ENCODE measurements at regions not wholly inside any gene's neighbourhood (a gene's known extent, or its start where the extent isn't known, plus 50 kb on each side); places are given as distances from the start of the nearest gene placed in this dataset.

GRCh38 chr6:22059126-22059525 is 237.7 kb downstream of the PRL start:
- Histone ChIP-seq H4K20me1 (ENCODE audit: control insufficient read depth, insufficient read depth, low read depth, low read length) (no peaks in the 10 kb centered on the region), H3K27me3 (ENCODE audit: control insufficient read depth, low read length) (no peaks in the 10 kb centered on the region), H3K4me3 (ENCODE audit: low read length) (no peak overlapping the region), H3K36me3 (ENCODE audit: control insufficient read depth, low read length) (no peaks in the 10 kb centered on the region), H3K9me2 (replicated peaks; ENCODE audit: control insufficient read depth, low read length) (no peaks in the 10 kb centered on the region), H3K27ac (ENCODE audit: low read depth, low read length) (no peak overlapping the region), H3F3A (ENCODE audit: control insufficient read depth, insufficient read depth) (no peaks in the 10 kb centered on the region), H3K79me2 (ENCODE audit: control insufficient read depth, low read length) (no peaks in the 10 kb centered on the region), H3K9me3 (ENCODE audit: control insufficient read depth, insufficient read depth, low read length) (no peaks in the 10 kb centered on the region), H3K4me1 (ENCODE audit: control insufficient read depth, low read length) (no peaks in the 10 kb centered on the region), H3K4me2 (ENCODE audit: low read length) (no peak overlapping the region)
- TF ChIP-seq CTCF (IDR thresholded peaks at IDR 0.05; ENCODE audit: low read depth, low read length, poor library complexity, severe bottlenecking), result no peak
- TF ChIP-seq EZH2phosphoT487 (IDR thresholded peaks at IDR 0.05; ENCODE audit: borderline replicate concordance, low read length), result no peak

DNA sequence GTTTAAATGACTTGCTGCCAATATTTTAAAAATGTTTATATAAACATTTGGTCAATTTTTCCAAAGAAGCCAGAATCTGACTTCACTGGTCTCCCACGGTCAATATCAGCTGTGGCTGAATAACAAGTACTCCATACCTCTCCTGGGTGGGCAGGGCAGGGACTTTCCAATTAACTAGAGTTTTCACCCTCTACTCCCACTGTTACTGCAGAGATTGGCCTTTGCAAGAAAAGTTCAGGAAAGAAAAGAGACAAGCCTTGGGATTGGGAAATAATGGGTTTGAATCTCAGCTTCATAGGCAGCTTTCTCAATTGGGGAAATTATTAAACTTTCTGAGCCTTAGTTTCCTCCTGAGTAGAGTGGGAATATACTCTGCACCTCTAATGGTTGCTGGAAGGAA is 236.9 kb downstream of the PRL start:
- no peaks in the 10 kb centered on the region for H3K4me1 ChIP-seq (ENCODE audit: control insufficient read depth, low read length)
- no peak overlapping the region for H3K4me2 ChIP-seq (ENCODE audit: low read length)
- no peak overlapping the region for H3K27ac ChIP-seq (ENCODE audit: low read depth, low read length)
- H3K4me3 ChIP-seq (ENCODE audit: low read length), result no peak overlapping the region
- no peaks in the 10 kb centered on the region for H3F3A ChIP-seq (ENCODE audit: control insufficient read depth, insufficient read depth)
- H3K9me2 ChIP-seq (replicated peaks; ENCODE audit: control insufficient read depth, low read length), result no peaks in the 10 kb centered on the region
- H3K9me3 ChIP-seq (ENCODE audit: control insufficient read depth, insufficient read depth, low read length), result no peaks in the 10 kb centered on the region
- H3K36me3 ChIP-seq (ENCODE audit: control insufficient read depth, low read length), result no peaks in the 10 kb centered on the region
- TF ChIP-seq CTCF (IDR thresholded peaks at IDR 0.05; ENCODE audit: low read depth, low read length, poor library complexity, severe bottlenecking) (no peak), EZH2phosphoT487 (IDR thresholded peaks at IDR 0.05; ENCODE audit: borderline replicate concordance, low read length) (no peak)
- H3K27me3 ChIP-seq (ENCODE audit: control insufficient read depth, low read length), result no peaks in the 10 kb centered on the region
- no peaks in the 10 kb centered on the region for H3K79me2 ChIP-seq (ENCODE audit: control insufficient read depth, low read length)
- H4K20me1 ChIP-seq (ENCODE audit: control insufficient read depth, insufficient read depth, low read depth, low read length), result no peaks in the 10 kb centered on the region

- Histone ChIP-seq H3F3A (ENCODE audit: control insufficient read depth, insufficient read depth) (no peaks in the 10 kb centered on the region), H3K36me3 (ENCODE audit: control insufficient read depth, low read length) (no peaks in the 10 kb centered on the region), H3K4me3 (ENCODE audit: low read length) (no peak overlapping the region), H3K9me3 (ENCODE audit: control insufficient read depth, insufficient read depth, low read length) (no peaks in the 10 kb centered on the region), H3K27ac (ENCODE audit: low read depth, low read length) (no peak overlapping the region), H3K9me2 (replicated peaks; ENCODE audit: control insufficient read depth, low read length) (no peaks in the 10 kb centered on the region), H3K4me2 (ENCODE audit: low read length) (no peak overlapping the region), H3K79me2 (ENCODE audit: control insufficient read depth, low read length) (no peaks in the 10 kb centered on the region), H3K4me1 (ENCODE audit: control insufficient read depth, low read length) (no peaks in the 10 kb centered on the region), H4K20me1 (ENCODE audit: control insufficient read depth, insufficient read depth, low read depth, low read length) (no peaks in the 10 kb centered on the region), H3K27me3 (ENCODE audit: control insufficient read depth, low read length) (no peaks in the 10 kb centered on the region)
- TF ChIP-seq EZH2phosphoT487 (IDR thresholded peaks at IDR 0.05; ENCODE audit: borderline replicate concordance, low read length) (no peak), CTCF (IDR thresholded peaks at IDR 0.05; ENCODE audit: low read depth, low read length, poor library complexity, severe bottlenecking) (no peak)
Observed at GRCh38 chr6:22062807-22063408, 233.9 kb downstream of the PRL start.

Data from DOHH2 (cell line).